Lower leg skin (tissue), 3 donors: ENCODE measurements at regions not wholly inside any gene's neighbourhood (a gene's known extent, or its start where the extent isn't known, plus 50 kb on each side); places are given as distances from the start of the nearest gene placed in this dataset.

ENCODE experiments used
- POLR2A ChIP-seq, 2 donors: fragments of 450-650 bp; IDR thresholded peaks; one replicate each; pipeline ENCODE4 v1.6.1; 2016 to 2017; ENCODE audit warnings: antibody characterized with exemption in 2 of 2, mild to moderate bottlenecking in 1 of 2, moderate library complexity in 1 of 2
- TF ChIP-seq, protein P1 (sequence below), 3 donors: fragments of 450-650 bp; IDR thresholded peaks; one replicate each; pipeline ENCODE4 v1.5.1; 2016; ENCODE audit warnings: antibody characterized with exemption in 3 of 3, mild to moderate bottlenecking in 3 of 3, moderate library complexity in 2 of 3

DNA sequence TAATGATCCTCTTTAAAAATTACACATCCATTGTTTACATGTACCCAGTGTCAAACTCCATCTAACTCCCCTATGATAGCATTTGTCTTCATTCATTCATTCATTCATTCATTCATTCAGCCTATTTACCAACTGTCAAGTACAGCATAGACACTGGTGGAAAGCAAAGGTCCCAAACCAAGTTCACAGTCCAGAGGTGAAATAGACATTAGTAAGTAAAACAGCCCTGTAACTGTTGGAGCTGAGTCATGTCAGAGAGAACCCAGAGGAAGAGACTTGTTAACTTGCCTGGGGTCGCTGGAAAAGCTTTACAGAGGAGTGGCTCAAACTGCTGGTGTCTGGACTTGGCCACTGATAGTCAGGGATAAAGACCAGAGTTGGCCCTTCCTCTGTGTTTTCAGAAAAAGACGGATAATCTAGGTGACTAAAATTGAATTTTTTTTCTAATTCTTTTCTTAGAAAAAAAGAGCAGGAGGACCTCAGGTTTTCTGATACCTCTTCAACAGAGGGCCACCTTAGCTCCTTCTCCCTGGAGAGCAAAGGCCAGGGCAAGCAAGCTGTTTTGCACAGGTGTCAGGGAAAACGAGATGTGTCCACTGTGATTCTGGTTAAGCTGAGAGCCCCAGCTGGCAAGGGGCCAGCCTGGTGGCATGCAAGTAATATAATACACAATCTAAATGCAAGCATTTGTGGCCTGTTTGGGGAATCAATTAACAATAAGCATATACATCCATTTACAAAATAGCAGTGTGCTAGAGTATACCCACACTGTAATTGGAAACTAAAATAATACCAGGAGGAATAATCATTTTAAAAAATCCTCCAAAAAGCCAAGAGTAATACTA lies 96.7 kb upstream of the SLC14A2 start:
- TF ChIP-seq, protein P1, sequence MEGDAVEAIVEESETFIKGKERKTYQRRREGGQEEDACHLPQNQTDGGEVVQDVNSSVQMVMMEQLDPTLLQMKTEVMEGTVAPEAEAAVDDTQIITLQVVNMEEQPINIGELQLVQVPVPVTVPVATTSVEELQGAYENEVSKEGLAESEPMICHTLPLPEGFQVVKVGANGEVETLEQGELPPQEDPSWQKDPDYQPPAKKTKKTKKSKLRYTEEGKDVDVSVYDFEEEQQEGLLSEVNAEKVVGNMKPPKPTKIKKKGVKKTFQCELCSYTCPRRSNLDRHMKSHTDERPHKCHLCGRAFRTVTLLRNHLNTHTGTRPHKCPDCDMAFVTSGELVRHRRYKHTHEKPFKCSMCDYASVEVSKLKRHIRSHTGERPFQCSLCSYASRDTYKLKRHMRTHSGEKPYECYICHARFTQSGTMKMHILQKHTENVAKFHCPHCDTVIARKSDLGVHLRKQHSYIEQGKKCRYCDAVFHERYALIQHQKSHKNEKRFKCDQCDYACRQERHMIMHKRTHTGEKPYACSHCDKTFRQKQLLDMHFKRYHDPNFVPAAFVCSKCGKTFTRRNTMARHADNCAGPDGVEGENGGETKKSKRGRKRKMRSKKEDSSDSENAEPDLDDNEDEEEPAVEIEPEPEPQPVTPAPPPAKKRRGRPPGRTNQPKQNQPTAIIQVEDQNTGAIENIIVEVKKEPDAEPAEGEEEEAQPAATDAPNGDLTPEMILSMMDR (IDR thresholded peaks at IDR 0.05): no peak
- no peak for TF ChIP-seq POLR2A (IDR thresholded peaks at IDR 0.05)
